ENCODE measurements at regions not wholly inside any gene's neighbourhood (a gene's known extent, or its start where the extent isn't known, plus 50 kb on each side); places are given as distances from the start of the nearest gene placed in this dataset.

GRCh38 chrX:25968920-25969319 is 169.2 kb upstream of the MAGEB18 start:
- intact Hi-C loops (cut with DNase I) = loop anchor here (10.0 kb wide), 1 partner anchor 1846 kb away; no protein-coding TSS in a partner anchor
- DNase-seq (ENCODE audit: low spot score) = no peak
- no peak for ATAC-seq

GRCh38 chrX:25976683-25977310 is 161.3 kb upstream of the MAGEB18 start:
- ATAC-seq (no peak), DNase-seq (ENCODE audit: low spot score) (no peak)
- intact Hi-C loops (cut with DNase I) = no loop called here

GRCh38 chrX:25998687-25999086 is 139.5 kb upstream of the MAGEB18 start:
- DNase-seq (ENCODE audit: low spot score) (no peak), ATAC-seq (no peak)
- intact Hi-C loops (cut with DNase I) = no loop called here

GRCh38 chrX:26007462-26007861 is 130.7 kb upstream of the MAGEB18 start:
- DNase-seq (ENCODE audit: low spot score) (no peak), ATAC-seq (no peak)
- intact Hi-C loops (cut with DNase I) = no loop called here

GRCh38 chrX:26008042-26008441 is 130.1 kb upstream of the MAGEB18 start:
- no peak for ATAC-seq
- intact Hi-C loops (cut with DNase I) = no loop called here
- DNase-seq (ENCODE audit: low spot score) = no peak

GRCh38 chrX:26008691-26009090 is 129.5 kb upstream of the MAGEB18 start:
- no peak for ATAC-seq
- intact Hi-C loops (cut with DNase I) = no loop called here
- DNase-seq (ENCODE audit: low spot score) = no peak

GRCh38 chrX:26019386-26019785 is 118.8 kb upstream of the MAGEB18 start:
- ATAC-seq (no peak), DNase-seq (ENCODE audit: low spot score) (no peak)
- intact Hi-C loops (cut with DNase I) = no loop called here

- intact Hi-C loops (cut with DNase I) = no loop called here
- DNase-seq (ENCODE audit: low spot score) (no peak), ATAC-seq (no peak)
These were observed 112.0 kb upstream of the MAGEB18 start for GRCh38 chrX:26026179-26026578.

GRCh38 chrX:26032111-26032912 is 105.8 kb upstream of the MAGEB18 start:
- ATAC-seq (peak; percentile 95), DNase-seq (ENCODE audit: low spot score) (no peak)
- intact Hi-C loops (cut with DNase I) = no loop called here

- intact Hi-C loops (cut with DNase I) = no loop called here
- ATAC-seq (no peak), DNase-seq (ENCODE audit: low spot score) (no peak)
These were observed 100.8 kb upstream of the MAGEB18 start for GRCh38 chrX:26037367-26037766.

GRCh38 chrX:26050099-26050498 is 88.0 kb upstream of the MAGEB18 start:
- intact Hi-C loops (cut with DNase I) = no loop called here
- ATAC-seq (no peak), DNase-seq (ENCODE audit: low spot score) (no peak)

- DNase-seq (ENCODE audit: low spot score) (no peak), ATAC-seq (no peak)
- intact Hi-C loops (cut with DNase I) = no loop called here
These were observed 67.3 kb upstream of the MAGEB18 start for GRCh38 chrX:26070882-26071281.

- intact Hi-C loops (cut with DNase I) = no loop called here
- no peak for DNase-seq (ENCODE audit: low spot score)
- ATAC-seq = no peak
These were observed 66.5 kb upstream of the MAGEB18 start for GRCh38 chrX:26071618-26072017.

GRCh38 chrX:26083093-26083492 is 55.0 kb upstream of the MAGEB18 start:
- DNase-seq (ENCODE audit: low spot score) (no peak), ATAC-seq (no peak)
- intact Hi-C loops (cut with DNase I) = no loop called here
